ENCODE measurements at regions not wholly inside any gene's neighbourhood (a gene's known extent, or its start where the extent isn't known, plus 50 kb on each side); places are given as distances from the start of the nearest gene placed in this dataset.

DNA sequence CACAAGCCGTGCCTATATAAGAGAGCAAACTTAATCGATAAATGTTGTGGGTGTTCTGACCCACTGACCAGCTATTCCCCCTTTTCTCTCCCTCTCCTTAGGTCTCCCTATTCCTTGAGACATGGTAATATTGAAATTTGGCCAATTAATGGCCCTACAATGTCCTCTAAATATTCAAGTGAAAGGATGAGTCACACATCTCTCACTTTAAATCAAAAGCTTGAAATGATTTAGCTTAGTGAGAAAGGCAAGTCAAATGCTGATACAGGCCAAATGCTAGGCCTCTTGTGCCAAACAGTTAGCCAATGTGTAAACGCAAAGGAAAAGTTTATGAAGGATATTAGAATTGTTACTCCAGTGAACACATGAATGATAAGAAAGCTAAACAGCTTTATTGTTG lies 102.2 kb upstream of the CPNE8 start:
- no peaks in the 10 kb centered on the region for H3K9me3 ChIP-seq (replicated peaks; ENCODE audit: control insufficient read depth, insufficient read depth, low read length)
- H3K4me1 ChIP-seq (ENCODE audit: control insufficient read depth, extremely low read depth, insufficient read depth, low read length): no peaks in the 10 kb centered on the region
- BruUV-seq (replicated peaks): no TSS peak
- no peaks in the 10 kb centered on the region for H4K20me1 ChIP-seq (replicated peaks; ENCODE audit: control insufficient read depth, extremely low read depth, insufficient read depth, low read length)
- H3K79me2 ChIP-seq (ENCODE audit: control insufficient read depth, insufficient read depth, low read length): no peaks in the 10 kb centered on the region
- FAIRE-seq (no peak), DNase-seq (ENCODE audit: low read depth, low spot score) (no peak)
- no peak overlapping the region for H2AFZ ChIP-seq (ENCODE audit: low read depth, low read length)
- dilution Hi-C loops (cut with MboI; ENCODE audit: extremely low pct_ligation_motif_present, low sequenced_read_pairs) (no loop called here), intact Hi-C loops (cut with micrococcal nuclease) (no loop called here)
- no peak overlapping the region for H3K27ac ChIP-seq (ENCODE audit: insufficient read depth, low read depth, low read length)
- H3K9me1 ChIP-seq (replicated peaks; ENCODE audit: control insufficient read depth, extremely low read depth, insufficient read depth, low read length): no peaks in the 10 kb centered on the region
- H3K4me3 ChIP-seq (replicated peaks in 1 of 3; ENCODE audit: insufficient read depth in 1 of 3, low read depth in 1 of 3, low read length in 3 of 3): no peak overlapping the region
- POLR2A ChIA-PET: no interaction called here
- TF ChIP-seq, protein P1, sequence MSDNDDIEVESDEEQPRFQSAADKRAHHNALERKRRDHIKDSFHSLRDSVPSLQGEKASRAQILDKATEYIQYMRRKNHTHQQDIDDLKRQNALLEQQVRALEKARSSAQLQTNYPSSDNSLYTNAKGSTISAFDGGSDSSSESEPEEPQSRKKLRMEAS (IDR thresholded peaks at IDR 0.05; ENCODE audit: insufficient read depth, insufficient read length): no peak
- TF ChIP-seq EZH2 (IDR thresholded peaks at IDR 0.05; ENCODE audit: borderline replicate concordance, low read depth, low read length, severe bottlenecking) (no peak), JUN (IDR thresholded peaks at IDR 0.05; ENCODE audit: borderline replicate concordance, insufficient read depth, insufficient read length, low read depth) (no peak), POLR2A (IDR thresholded peaks at IDR 0.05; ENCODE audit: low read depth, low read length) (no peak), GATA2 (IDR thresholded peaks at IDR 0.05; ENCODE audit: insufficient read depth, insufficient read length, low read depth, low read length) (no peak), POLR2AphosphoS5 (IDR thresholded peaks at IDR 0.05; ENCODE audit: insufficient read depth, low read depth, low read length) (no peak), MYC (IDR thresholded peaks at IDR 0.05; ENCODE audit: low read depth, low read length) (no peak)
- H3K9ac ChIP-seq (replicated peaks; ENCODE audit: extremely low read depth, insufficient read depth, low read length): no peak overlapping the region
- no peaks in the 10 kb centered on the region for H3K27me3 ChIP-seq (ENCODE audit: control insufficient read depth in 2 of 2, insufficient read depth in 2 of 2, low read length in 2 of 2)
- H3K36me3 ChIP-seq (ENCODE audit: control insufficient read depth in 2 of 2, extremely low read depth in 1 of 2, insufficient read depth in 2 of 2, low read length in 2 of 2): no peaks in the 10 kb centered on the region
- H3K4me2 ChIP-seq (ENCODE audit: insufficient read depth, low read length): no peak overlapping the region
- CTCF ChIA-PET: no interaction called here

DNA sequence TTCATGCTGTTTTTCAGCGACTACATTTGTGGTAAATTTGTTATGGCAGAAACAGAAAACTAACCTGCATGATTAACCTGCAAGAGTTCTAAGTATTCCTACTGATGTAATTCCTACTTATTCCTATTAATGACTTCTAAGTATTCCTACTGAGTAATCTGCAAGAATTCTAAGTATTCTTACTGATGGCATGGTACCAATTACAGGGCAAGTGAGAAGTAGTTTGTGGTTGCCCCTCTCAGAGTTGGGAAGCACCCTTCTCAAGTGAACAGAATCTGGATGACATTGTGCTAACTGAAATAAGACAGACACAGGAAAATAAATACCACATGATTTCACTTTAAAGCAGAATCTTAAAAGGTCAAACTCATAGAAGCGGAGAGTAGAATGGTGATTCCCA lies 100.9 kb upstream of the CPNE8 start:
- Histone ChIP-seq H4K20me1 (replicated peaks; ENCODE audit: control insufficient read depth, extremely low read depth, insufficient read depth, low read length) (no peaks in the 10 kb centered on the region), H3K4me3 (replicated peaks in 1 of 3; ENCODE audit: insufficient read depth in 1 of 3, low read depth in 1 of 3, low read length in 3 of 3) (no peak overlapping the region), H3K9me1 (replicated peaks; ENCODE audit: control insufficient read depth, extremely low read depth, insufficient read depth, low read length) (no peaks in the 10 kb centered on the region), H3K9ac (replicated peaks; ENCODE audit: extremely low read depth, insufficient read depth, low read length) (no peak overlapping the region), H3K27me3 (ENCODE audit: control insufficient read depth in 2 of 2, insufficient read depth in 2 of 2, low read length in 2 of 2) (no peaks in the 10 kb centered on the region), H3K9me3 (replicated peaks; ENCODE audit: control insufficient read depth, insufficient read depth, low read length) (no peaks in the 10 kb centered on the region), H3K4me1 (ENCODE audit: control insufficient read depth, extremely low read depth, insufficient read depth, low read length) (no peaks in the 10 kb centered on the region), H3K4me2 (ENCODE audit: insufficient read depth, low read length) (no peak overlapping the region), H3K36me3 (ENCODE audit: control insufficient read depth in 2 of 2, extremely low read depth in 1 of 2, insufficient read depth in 2 of 2, low read length in 2 of 2) (no peaks in the 10 kb centered on the region), H2AFZ (ENCODE audit: low read depth, low read length) (no peak overlapping the region), H3K27ac (ENCODE audit: insufficient read depth, low read depth, low read length) (no peak overlapping the region), H3K79me2 (ENCODE audit: control insufficient read depth, insufficient read depth, low read length) (no peaks in the 10 kb centered on the region)
- no TSS peak for BruUV-seq (replicated peaks)
- intact Hi-C loops (cut with micrococcal nuclease) (no loop called here), dilution Hi-C loops (cut with MboI; ENCODE audit: extremely low pct_ligation_motif_present, low sequenced_read_pairs) (no loop called here)
- ChIA-PET POLR2A (no interaction called here), CTCF (no interaction called here)
- DNase-seq (ENCODE audit: low read depth, low spot score) (no peak), FAIRE-seq (no peak)
- TF ChIP-seq EZH2 (IDR thresholded peaks at IDR 0.05; ENCODE audit: borderline replicate concordance, low read depth, low read length, severe bottlenecking) (no peak), FOS (IDR thresholded peaks at IDR 0.05; ENCODE audit: borderline replicate concordance, insufficient read depth, low read length) (no peak)

Data from endothelial cell of umbilical vein (primary cell).